ENCODE measurements at regions not wholly inside any gene's neighbourhood (a gene's known extent, or its start where the extent isn't known, plus 50 kb on each side); places are given as distances from the start of the nearest gene placed in this dataset.

DNA sequence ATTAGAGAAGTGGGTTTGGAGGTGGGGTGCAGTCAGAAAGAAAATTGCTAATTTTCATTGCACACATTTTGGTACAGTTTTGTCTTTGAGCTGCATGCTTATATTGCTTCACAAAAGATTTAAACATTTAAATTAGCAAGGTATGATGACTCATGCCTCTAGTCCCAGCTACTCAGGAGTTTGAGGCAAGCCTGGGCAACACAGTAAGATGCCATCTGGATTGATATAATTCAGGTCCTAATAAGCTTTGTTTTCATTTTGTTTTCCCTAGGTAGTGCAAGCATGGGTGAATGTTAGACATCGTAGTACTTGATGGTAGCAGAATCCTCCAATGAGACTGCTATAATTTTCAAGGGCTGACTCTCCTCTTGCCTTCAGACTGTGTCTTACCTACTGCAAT is 396.7 kb upstream of the RGPD4 start:
- no peak for DNase-seq (ENCODE audit: low read depth, low spot score)
- CTCF ChIA-PET, result no interaction called here

DNA sequence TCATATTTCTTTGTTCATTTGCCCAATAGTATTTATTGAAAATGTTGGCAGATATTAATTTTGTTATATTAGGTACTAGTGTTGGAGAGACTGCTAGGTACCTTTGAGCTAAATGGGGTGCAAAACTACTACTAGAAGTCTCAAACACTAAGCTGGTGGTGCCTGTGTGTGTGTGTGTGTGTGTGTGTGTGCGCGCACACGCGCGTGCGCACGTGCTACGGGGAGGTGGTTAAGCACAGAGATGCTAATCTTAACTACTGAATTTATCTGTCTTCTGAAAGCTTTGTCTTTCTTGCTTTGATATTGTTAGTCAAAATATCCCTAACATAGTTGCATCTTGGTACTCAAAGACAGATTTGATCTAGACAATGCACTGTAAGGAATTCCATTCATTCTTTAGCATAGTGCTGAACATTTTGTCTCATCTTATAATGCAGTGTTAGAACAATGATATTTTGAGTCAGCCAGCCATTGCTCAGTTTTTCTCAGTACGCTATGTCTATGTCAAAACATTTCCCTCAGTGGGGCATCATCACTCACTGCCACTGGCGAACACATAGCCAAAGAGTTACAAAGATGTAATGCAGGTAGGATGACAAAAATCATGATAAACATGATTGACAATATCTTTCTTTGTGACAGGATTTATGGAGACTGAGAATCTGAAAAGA is 396.0 kb upstream of the RGPD4 start:
- TF ChIP-seq, protein P1, sequence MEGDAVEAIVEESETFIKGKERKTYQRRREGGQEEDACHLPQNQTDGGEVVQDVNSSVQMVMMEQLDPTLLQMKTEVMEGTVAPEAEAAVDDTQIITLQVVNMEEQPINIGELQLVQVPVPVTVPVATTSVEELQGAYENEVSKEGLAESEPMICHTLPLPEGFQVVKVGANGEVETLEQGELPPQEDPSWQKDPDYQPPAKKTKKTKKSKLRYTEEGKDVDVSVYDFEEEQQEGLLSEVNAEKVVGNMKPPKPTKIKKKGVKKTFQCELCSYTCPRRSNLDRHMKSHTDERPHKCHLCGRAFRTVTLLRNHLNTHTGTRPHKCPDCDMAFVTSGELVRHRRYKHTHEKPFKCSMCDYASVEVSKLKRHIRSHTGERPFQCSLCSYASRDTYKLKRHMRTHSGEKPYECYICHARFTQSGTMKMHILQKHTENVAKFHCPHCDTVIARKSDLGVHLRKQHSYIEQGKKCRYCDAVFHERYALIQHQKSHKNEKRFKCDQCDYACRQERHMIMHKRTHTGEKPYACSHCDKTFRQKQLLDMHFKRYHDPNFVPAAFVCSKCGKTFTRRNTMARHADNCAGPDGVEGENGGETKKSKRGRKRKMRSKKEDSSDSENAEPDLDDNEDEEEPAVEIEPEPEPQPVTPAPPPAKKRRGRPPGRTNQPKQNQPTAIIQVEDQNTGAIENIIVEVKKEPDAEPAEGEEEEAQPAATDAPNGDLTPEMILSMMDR (IDR thresholded peaks at IDR 0.05; ENCODE audit: insufficient read depth, low read length, missing control alignments), result no peak
- ChIA-PET POLR2A (no interaction called here), CTCF (no interaction called here)
- no peak for DNase-seq (ENCODE audit: low read depth, low spot score)
- H3K4me3 ChIP-seq (ENCODE audit: low read depth, low read length), result no peak overlapping the region

More for the DNA sequence above, 396.7 kb upstream of the RGPD4 start:
- POLR2A ChIA-PET, result no interaction called here
- TF ChIP-seq, protein P1 (IDR thresholded peaks at IDR 0.05; ENCODE audit: insufficient read depth, low read length, missing control alignments), result no peak
- no peak overlapping the region for H3K4me3 ChIP-seq (ENCODE audit: low read depth, low read length)

DNA sequence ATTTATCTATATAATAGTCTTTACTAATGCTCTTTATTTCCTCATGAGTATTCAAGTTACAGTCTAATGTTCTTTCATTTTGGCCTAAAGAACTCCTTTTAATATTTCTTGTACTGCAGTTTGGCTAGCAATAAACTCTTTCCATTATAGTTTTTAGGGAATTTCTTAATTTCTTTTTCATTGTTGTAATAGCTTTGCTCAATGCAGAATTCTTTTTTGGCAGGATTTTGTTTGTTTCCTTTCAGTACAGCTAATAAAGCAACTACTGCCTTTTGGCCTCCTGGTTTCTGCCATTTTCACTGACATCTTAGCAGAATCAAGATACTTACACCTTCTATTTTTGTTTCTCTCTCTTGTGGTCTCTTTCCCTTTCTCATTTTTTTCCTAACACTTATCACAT is 390.4 kb upstream of the RGPD4 start:
- POLR2A ChIA-PET, result no interaction called here
- DNase-seq (ENCODE audit: low read depth, low spot score), result no peak
- TF ChIP-seq, protein P1 (IDR thresholded peaks at IDR 0.05; ENCODE audit: insufficient read depth, low read length, missing control alignments), result no peak
- no peak overlapping the region for H3K4me3 ChIP-seq (ENCODE audit: low read depth, low read length)
- CTCF ChIA-PET, result no interaction called here

DNA sequence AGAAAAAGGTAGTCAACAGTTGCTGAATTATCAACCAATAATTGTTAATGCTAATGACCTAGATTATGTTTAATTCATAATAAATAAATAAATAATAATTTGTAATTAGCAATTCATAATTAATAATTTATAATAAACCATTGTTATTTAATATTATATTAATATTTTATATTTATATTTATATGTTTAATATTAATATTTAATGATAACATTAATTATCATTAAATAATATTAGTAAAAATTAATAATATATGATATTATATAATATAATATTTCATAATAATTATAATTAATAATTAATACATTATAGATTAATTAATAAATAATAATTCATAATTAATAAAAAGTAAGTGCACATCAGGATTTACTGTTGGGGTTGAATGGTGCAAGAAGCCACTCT is 389.4 kb upstream of the RGPD4 start:
- POLR2A ChIA-PET, result no interaction called here
- TF ChIP-seq, protein P1 (IDR thresholded peaks at IDR 0.05; ENCODE audit: insufficient read depth, low read length, missing control alignments), result no peak
- H3K4me3 ChIP-seq (ENCODE audit: low read depth, low read length), result no peak overlapping the region
- no peak for DNase-seq (ENCODE audit: low read depth, low spot score)
- CTCF ChIA-PET, result no interaction called here

DNA sequence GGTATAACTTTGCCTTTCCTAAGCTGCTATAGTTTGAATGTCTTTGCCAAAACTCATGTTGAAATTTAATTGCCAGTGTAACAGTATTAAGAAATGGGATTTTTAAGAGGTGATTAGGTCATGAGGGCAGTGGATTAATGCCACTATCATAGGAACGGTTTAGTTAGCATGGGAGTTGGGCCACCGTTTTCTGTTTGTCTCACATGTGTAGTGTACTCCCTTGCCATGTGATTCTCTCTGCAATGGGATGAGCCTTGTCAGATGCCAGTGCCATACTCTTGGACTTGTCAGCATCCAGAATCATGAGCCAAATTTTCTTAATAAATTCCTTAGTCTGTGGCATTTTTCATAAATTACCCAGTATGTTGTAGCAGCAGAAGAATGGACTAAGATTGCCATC is 388.9 kb upstream of the RGPD4 start:
- no peak overlapping the region for H3K4me3 ChIP-seq (ENCODE audit: low read depth, low read length)
- DNase-seq (ENCODE audit: low read depth, low spot score), result no peak
- ChIA-PET CTCF (no interaction called here), POLR2A (no interaction called here)
- TF ChIP-seq, protein P1 (IDR thresholded peaks at IDR 0.05; ENCODE audit: insufficient read depth, low read length, missing control alignments), result no peak

DNA sequence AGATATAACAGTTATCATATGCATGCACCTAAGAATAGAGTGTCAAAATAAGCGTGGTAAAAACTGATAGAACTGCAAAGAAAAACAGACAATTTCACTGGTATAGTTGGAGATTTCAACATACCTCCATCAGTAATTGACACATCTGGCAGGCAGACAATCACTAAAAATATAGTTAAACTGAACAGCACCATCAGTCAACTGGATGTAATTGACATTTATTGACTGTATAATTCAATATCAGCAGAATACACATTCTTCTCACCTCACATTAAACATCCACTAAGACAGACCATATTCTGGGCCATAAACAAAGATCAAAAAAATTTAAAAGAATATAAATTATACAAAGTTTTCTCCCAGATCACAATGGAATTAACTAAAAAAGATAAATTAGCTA is 378.5 kb upstream of the RGPD4 start:
- DNase-seq (ENCODE audit: low read depth, low spot score), result no peak
- ChIA-PET POLR2A (no interaction called here), CTCF (no interaction called here)
- TF ChIP-seq, protein P1 (IDR thresholded peaks at IDR 0.05; ENCODE audit: insufficient read depth, low read length, missing control alignments), result no peak
- no peak overlapping the region for H3K4me3 ChIP-seq (ENCODE audit: low read depth, low read length)
